HG02678 (cell line): ENCODE measurements at regions not wholly inside any gene's neighbourhood (a gene's known extent, or its start where the extent isn't known, plus 50 kb on each side); places are given as distances from the start of the nearest gene placed in this dataset.
"Not testable (repeated sequence)": the region's sequence is repeated elsewhere in the genome, so short reads cannot be mapped to it uniquely, and the experiment has no call there.

Experiments used
- ATAC-seq: cut with Tn5 transposase; IDR thresholded peaks from one replicate; pipeline ENCODE4 v1.9.1; 2021; ENCODE audit warnings: mild to moderate bottlenecking, moderate library complexity; ENCODE audit not compliant: unreplicated experiment

DNA sequence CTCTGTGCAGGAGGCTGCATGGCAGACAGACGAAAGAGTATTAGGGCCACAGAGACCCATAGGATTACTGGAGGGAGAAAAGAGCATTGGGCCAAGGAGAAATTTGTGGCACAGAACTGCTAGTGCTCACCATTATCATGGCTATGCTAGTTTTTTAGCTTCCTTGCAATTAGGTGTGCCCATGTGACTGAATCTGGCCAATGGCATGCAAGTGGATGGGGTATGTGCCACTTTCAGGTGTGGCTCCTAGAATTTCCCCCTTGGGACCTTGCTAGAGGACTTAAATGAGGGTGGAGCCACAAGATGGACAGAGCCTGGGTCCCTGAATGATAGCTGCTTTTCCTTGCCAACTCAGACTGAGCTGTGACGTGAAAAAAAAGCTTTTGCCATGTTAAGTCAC, 73.9 kb upstream of the TENM4 start:
- ATAC-seq = no peak

DNA sequence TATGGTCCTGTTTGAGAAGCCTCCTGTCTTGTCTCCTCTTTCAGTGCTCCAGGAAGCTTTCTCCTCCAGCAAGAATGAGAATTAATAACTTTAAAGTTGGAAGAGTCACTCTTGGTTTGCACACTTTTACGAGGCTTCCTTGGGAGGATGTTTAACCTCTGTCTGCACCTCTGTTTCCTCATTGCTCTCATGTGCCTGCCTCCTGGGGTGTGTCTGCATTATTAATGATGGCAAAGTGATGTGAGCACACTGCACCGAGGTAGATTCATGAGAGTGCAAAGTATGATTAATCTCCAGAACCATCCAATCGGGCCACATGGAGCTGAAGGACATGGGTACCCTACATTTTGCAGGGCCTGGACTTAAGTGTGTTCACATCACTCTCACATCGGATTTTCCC, 73.5 kb upstream of the TENM4 start:
- no peak for ATAC-seq

GRCh38 chr11:79512706-79513469, 72.1 kb upstream of the TENM4 start:
- no peak for ATAC-seq

DNA sequence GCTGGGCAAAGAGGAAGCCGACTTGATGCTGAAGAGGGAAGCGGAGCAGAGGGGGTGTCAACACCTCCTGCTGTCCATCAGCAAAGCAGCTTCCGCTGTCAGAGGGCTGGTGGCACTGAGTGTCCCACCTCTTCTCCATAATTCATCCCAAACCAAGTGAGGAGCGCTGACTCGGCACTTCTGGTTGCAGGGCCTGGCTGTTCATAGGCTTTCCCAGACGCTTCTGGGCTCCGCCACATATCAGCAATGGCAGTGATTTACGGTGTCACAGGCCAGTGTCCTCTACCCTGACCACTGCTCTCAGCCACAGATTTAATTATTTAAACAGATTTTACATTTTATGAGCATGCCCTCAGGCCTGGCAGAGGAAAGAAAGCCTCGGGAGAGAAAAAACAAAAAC, 70.1 kb upstream of the TENM4 start:
- no peak for ATAC-seq

DNA sequence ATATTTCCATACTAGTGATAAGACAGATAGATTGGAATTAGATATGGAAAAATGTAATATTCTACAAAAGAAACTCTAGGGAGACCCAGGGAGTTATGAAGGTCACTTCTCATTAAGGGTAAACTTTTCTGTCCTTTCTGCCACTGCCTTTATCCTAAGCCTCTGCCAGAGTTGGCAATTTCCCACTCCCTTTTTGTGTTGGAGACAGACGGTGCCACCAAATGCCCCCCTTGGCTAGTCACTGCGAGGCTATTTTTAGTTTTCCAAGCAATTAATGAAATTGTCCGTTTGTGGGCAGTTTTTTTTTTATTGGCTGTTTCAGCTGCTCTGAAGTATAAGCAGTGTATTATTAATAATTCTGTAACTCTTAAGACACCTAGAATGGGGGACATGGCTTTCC, 67.6 kb upstream of the TENM4 start:
- no peak for ATAC-seq

DNA sequence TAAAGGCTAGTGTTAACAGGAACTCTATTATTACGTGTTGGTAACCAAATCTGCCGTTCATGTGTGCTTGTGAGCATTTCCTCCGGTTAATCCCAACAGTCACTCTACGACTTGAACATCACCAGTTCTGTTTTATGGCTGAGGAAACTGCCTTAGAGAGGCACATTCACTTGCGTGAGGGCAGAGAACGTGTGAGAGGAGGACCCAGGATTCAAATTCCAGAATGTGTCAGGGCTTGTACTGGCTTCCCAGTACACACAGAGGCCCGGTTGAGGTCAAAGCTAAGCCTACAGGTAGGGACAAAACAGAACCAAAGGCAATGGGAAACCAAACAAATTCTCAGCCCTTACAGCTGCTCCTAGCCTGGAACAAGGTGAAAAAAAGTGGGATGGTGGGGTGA, 66.9 kb upstream of the TENM4 start:
- ATAC-seq = no peak

GRCh38 chr11:79506734-79507344, 66.0 kb upstream of the TENM4 start:
- no peak for ATAC-seq

- no peak for ATAC-seq
These were observed 65.3 kb upstream of the TENM4 start for GRCh38 chr11:79506124-79506523.

DNA sequence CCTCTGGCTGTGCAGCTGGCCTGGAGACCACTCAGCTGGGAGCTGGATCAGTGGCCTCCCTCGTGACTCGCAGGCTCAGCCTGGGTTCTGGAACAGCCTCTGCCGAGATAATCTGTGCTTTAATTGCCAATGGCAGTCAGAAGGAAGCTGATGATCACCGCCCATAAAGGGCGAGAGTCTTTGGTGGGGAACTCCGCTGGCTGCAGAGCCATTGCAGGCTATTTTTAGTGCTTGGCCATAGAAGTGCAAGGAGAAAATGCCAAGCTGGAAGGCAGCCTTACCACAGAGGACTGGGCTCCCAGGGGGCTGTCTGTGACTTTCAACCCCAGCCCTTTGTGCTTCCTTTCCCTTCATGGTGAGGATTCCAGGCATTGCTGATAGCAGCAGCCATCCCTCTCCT, 62.2 kb upstream of the TENM4 start:
- no peak for ATAC-seq

DNA sequence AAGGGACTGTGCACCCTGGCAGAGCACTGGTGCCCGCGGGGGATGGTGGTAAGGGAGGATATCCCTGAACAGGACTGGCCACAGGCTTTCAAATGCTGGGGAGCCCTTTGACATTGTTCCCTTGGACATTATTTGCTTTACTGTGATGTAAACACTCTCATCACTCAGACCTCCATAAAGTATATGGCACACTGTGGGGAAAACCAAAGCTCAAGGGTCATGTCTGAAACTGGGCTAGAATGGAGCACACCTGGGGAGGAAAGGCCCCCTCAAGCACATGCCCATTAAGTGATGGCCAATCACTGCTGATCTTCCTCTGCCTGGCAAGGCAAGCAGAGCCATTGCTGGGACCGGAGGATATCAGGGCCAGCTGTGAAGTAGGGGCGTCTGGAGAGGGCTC, 60.9 kb upstream of the TENM4 start:
- ATAC-seq = no peak

DNA sequence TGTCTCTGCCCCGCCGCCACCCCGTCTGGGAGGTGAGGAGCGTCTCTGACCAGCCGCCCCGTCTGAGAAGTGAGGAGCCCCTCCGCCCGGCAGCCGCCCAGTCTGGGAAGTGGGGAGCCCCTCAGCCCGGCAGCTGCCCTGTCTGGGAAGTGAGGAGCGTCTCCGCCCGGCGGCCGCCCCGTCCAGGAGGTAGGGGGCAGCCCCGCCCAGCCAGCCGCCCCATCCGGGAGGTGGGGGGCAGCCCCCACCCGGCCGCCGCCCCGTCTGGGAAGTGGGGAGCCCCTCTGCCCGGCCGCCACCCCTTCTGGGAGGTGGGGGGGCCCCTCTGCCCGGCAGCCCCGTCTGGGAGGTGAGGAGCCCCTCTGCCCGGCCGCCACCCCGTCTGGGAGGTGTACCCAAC, 59.1 kb upstream of the TENM4 start:
- ATAC-seq = not testable (repeated sequence)

- ATAC-seq = no peak
These were observed 57.8 kb upstream of the TENM4 start for GRCh38 chr11:79498667-79499066.

DNA sequence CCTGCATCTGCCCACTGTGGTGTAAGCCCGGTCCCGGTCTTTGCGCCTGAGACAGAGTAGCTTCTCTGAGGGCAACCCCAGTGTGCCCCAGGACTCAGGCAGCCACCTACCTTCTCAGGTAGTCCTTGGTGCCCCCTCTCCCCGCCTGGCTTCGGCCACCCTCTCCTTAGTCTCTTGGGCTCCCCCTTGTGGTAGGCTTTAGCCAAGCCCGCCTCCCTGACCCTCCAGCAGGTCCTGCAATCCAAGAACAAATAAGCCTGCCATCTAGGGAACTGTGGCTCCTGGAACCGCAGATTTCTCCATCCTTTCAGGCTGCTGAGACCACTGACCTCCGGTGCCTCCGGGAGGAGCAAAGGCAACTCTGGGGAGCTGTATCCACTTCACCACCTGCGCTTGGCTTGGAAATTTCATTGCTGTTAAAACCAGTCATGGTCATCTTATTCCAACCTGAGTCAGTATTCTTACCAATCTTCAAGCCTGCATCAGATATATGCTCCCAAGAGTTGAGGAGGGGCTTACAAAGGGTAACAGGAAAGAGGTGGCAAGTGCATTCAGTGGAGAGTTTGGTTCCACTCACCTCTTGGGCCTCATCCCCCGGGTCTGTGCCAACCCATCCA, 52.8 kb upstream of the TENM4 start:
- peak; percentile 89 for ATAC-seq

- no peak for ATAC-seq
These were observed 51.2 kb upstream of the TENM4 start for GRCh38 chr11:79492008-79492407.
